Cardiac muscle cell (in vitro differentiated cells and primary cell): ENCODE measurements at regions not wholly inside any gene's neighbourhood (a gene's known extent, or its start where the extent isn't known, plus 50 kb on each side); places are given as distances from the start of the nearest gene placed in this dataset.
A peak's percentile ranks its signal among the peaks of the same experiment; 100 is the strongest.

Source experiments
- DNase-seq, 2 donors: peaks; one replicate each; pipeline versions ENCODE4 v3.0.0 to v3.0.0-alpha.2; 2010 to 2017; ENCODE audit warnings: low read depth in 1 of 2, low spot score in 1 of 2
- H3K27ac ChIP-seq: fragments of 200-600 bp; sonication (generic); 2 replicates; pipeline ENCODE4 v1.5.1; 2016
- H3K27me3 ChIP-seq: fragments of 200-600 bp; sonication (generic); 2 replicates; pipeline ENCODE4 v1.6.0; 2016; ENCODE audit warnings: control low read depth
- H3K36me3 ChIP-seq: fragments of 200-600 bp; sonication (generic); 2 replicates; pipeline ENCODE4 v1.5.1; 2016; ENCODE audit warnings: control low read depth
- H3K4me1 ChIP-seq: fragments of 200-600 bp; sonication (generic); 2 replicates; pipeline ENCODE4 v1.8.1; 2017; ENCODE audit warnings: low read depth, mild to moderate bottlenecking, mixed run types
- H3K4me3 ChIP-seq: fragments of 200-600 bp; sonication (generic); 2 replicates; pipeline ENCODE4 v1.5.1; 2016; ENCODE audit warnings: mild to moderate bottlenecking
- H3K9me3 ChIP-seq: fragments of 200-600 bp; sonication (generic); 2 replicates; pipeline ENCODE4 v1.5.1; 2017; ENCODE audit warnings: low read depth, mild to moderate bottlenecking, control low read depth
- CTCF ChIP-seq: IDR thresholded peaks from 2 replicates; pipeline ENCODE4 v1.5.1; 2012; ENCODE audit warnings: low read depth, mild to moderate bottlenecking, low read length

- Histone ChIP-seq H3K27me3 (no peaks in the 10 kb centered on the region), H3K9me3 (no peaks in the 10 kb centered on the region), H3K4me3 (no peak overlapping the region), H3K36me3 (no peaks in the 10 kb centered on the region), H3K4me1 (no peaks in the 10 kb centered on the region), H3K27ac (no peak overlapping the region)
- peak in 1 of 2 donors; percentile 77 for DNase-seq
- no peak for TF ChIP-seq CTCF
These were observed 142.8 kb upstream of the IQSEC1 start for GRCh38 chr3:13215940-13216546.

- Histone ChIP-seq H3K4me1 (no peaks in the 10 kb centered on the region), H3K9me3 (no peaks in the 10 kb centered on the region), H3K4me3 (no peak overlapping the region), H3K27me3 (no peaks in the 10 kb centered on the region), H3K27ac (no peak overlapping the region), H3K36me3 (no peaks in the 10 kb centered on the region)
- TF ChIP-seq CTCF = no peak
- no peak for DNase-seq
These were observed 141.7 kb upstream of the IQSEC1 start for GRCh38 chr3:13214847-13215472.

- Histone ChIP-seq H3K27ac (no peak overlapping the region), H3K4me1 (no peaks in the 10 kb centered on the region), H3K36me3 (no peaks in the 10 kb centered on the region), H3K9me3 (no peaks in the 10 kb centered on the region), H3K4me3 (no peak overlapping the region), H3K27me3 (no peaks in the 10 kb centered on the region)
- no peak for TF ChIP-seq CTCF
- no peak for DNase-seq
These were observed 140.9 kb upstream of the IQSEC1 start for GRCh38 chr3:13213911-13214846.

- Histone ChIP-seq H3K4me1 (no peaks in the 10 kb centered on the region), H3K9me3 (no peaks in the 10 kb centered on the region), H3K27me3 (no peaks in the 10 kb centered on the region), H3K36me3 (no peaks in the 10 kb centered on the region), H3K27ac (no peak overlapping the region), H3K4me3 (no peak overlapping the region)
- DNase-seq = no peak
- TF ChIP-seq CTCF = no peak
These were observed 140.3 kb upstream of the IQSEC1 start for GRCh38 chr3:13213490-13213889.

GRCh38 chr3:13211605-13212210 is 138.5 kb upstream of the IQSEC1 start:
- H3K36me3 ChIP-seq = no peaks in the 10 kb centered on the region
- H3K4me3 ChIP-seq = no peak overlapping the region
- no peak overlapping the region for H3K27ac ChIP-seq
- no peaks in the 10 kb centered on the region for H3K9me3 ChIP-seq
- no peak for DNase-seq
- no peak for TF ChIP-seq CTCF
- no peaks in the 10 kb centered on the region for H3K4me1 ChIP-seq
- no peaks in the 10 kb centered on the region for H3K27me3 ChIP-seq
